ENCODE measurements at regions not wholly inside any gene's neighbourhood (a gene's known extent, or its start where the extent isn't known, plus 50 kb on each side); places are given as distances from the start of the nearest gene placed in this dataset.
"Not testable (repeated sequence)": the region's sequence is repeated elsewhere in the genome, so short reads cannot be mapped to it uniquely, and the experiment has no call there.

DNA sequence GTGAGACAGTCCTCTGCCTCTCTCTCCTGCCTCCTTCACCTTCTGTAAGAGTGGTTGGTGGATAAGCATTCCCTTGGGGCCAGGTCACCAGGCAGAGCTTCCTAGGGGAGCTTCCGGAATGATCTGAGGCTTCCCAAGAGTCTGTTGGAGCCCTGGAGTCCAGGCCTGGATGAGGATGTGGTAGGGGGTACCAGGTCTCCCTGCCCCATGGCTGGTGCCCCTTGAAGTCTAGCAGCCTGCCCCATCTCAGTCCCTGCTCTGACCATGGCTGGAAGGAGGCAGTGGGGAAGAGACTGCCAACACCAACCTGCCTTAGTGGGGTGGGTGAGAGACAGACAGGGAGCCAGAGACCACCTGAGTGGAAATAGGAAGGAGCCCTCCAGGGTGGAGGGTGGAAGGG lies 1316.9 kb downstream of the UQCRFS1 start:
- no peak for DNase-seq (ENCODE audit: low read depth in 2 of 2)

DNA sequence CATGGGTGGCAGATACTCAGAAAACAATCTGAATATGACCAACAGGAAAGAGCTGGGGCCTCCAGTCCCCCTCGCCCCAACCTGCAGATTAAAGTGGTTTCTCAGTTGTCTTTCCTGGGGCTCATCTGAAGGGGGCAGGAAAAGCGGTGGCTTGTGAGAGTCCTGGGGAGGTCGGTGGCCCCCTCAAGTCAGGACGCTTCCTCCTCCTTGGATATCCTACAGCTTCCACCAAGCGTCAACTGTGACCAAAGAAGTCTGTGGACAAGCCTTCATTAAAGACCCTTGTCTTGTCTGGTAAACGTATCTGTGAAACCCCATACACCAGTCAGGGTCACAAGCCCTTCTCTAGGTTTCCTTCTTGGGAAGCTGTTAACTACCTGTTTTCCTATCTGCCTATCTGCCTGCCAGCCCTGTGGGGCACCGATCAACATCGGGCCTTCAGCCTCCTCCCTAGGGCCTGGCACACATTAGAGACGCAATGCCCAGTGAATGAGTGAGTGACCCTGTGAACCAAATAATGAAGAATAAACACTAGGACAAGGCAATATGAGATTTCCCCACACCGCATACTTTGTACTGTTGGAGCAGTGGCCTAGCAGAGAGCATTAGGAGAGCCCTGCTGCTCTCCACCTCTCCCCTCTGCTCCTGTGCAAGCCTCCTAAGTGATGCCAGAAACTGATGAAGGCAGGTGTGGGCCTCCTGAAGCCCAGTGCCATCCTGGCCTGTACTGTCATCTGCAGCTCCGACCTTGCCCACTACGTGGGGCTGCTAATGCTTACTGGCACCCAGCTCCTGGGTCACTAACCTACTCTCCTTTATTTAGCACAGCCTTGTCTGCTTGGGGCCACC lies 1317.8 kb downstream of the UQCRFS1 start:
- DNase-seq (ENCODE audit: low read depth in 2 of 2) = no peak

DNA sequence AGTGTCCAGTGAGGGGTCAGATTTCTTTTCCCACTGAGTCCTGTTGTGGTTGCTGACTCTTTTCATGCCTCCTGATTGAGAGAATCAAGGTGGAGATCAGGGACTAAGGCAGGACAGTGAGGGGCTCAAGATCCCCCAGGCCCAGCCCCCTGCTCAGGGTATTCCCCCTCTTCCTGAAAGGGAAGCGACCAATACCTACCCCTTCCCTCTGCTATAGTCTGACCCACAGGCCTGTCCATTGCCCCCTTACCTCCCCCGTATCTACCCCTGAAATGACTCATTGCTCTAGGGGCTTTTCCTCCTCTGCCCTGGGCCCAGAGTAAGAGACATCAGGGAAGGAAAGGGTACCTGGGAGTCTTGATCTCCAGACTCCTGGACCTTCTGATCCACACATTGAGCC lies 1320.5 kb downstream of the UQCRFS1 start:
- no peak for DNase-seq (ENCODE audit: low read depth in 2 of 2)

DNA sequence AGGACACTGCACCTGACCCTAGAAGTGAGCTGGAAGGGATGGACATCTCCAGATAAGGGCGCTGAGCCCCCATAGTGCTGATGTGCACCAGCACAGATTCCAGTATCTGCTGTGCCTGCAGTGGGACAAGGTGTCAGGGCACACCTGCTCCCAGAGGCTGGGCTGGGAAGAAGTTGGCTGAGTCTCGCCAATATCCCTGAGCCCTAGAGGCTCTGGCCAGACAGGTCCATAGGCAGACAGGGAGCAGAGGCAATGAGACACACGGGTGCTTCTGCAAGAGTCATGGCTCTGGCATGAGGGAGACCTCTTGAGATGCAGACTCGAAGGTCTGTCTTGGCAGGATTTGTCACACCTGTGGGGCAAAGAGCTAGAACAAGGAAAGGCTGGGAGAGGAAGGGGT lies 1321.5 kb downstream of the UQCRFS1 start:
- no peak for DNase-seq (ENCODE audit: low read depth in 2 of 2)

DNA sequence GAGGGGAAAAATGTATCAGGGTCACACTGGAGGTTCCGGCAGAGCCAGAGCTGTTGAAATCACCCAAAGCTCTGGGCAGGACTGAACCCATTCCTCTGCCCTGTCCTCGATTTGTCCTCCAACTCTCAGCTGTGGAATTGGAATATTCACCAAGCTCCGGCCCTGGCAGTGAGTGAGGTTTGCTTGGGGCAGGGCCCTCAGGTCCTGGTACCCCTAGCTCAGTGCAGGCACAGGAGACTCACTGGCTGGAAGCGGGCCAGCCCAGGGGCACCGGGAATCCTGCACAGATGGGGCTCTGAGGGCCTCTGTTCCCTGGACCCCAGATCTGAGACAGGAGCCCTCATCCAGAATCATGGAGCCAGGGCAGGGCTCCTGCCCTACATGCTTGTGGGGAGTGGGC lies 1322.3 kb downstream of the UQCRFS1 start:
- DNase-seq (ENCODE audit: low read depth in 2 of 2) = no peak

DNA sequence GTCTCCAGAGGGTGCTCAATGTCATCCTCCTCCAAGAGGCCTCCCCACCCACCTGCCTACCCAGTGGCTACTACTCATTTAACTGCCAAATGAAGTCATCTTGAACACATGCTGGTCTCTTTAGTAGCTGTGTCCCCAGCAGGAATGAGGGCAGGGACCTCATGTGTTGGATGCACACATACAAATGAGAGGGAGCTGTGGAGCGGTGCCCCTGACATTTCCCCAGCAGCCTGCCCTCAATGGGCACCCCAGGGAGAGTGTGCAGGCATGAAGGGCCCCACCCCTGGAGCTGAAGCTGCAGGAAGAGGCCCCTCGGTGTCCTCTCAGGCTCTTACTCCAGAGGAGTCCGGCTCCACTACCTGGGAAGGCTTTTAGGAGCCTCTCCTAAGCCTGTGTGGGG lies 1322.7 kb downstream of the UQCRFS1 start:
- DNase-seq (ENCODE audit: low read depth in 2 of 2) = no peak

DNA sequence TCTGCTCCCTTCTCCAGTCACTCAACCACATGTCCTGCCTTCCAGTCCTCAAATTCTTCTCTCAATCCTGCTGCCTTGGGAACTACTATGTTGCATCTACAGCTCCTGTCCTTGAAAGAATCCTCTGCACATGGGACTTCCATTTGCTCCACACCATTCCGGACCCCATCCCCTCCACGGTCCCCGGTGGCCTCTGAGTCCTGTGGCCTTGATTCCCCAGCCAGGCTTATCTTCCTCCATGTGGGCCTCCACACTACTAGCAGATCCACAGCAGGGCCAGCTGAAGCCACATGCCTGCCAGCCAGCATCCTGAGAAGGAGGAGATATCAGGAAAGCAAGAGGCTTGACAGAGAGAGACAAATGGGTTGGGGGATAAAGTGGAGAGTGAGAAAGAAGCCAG lies 1323.8 kb downstream of the UQCRFS1 start:
- no peak for DNase-seq (ENCODE audit: low read depth in 2 of 2)

DNA sequence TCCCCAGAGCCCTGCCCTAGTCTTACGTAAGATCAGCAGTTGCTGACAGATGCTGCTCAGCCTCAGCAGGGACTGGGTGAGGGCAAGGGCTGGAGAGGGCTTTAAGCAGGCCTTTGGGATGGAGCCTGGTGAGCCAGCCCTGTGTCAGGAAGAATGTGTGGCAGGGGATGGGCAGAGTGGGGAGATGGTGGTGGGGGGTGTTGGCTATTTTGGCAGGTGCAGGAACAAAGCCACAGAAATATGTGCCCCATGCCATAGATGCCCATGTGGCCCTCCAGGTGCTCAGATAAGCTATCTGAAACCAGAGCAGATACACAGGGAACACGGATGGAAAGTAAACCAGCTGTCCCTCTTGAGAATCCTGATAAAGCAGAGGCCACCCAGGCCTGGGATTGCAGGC lies 1325.0 kb downstream of the UQCRFS1 start:
- no peak for DNase-seq (ENCODE audit: low read depth in 2 of 2)

DNA sequence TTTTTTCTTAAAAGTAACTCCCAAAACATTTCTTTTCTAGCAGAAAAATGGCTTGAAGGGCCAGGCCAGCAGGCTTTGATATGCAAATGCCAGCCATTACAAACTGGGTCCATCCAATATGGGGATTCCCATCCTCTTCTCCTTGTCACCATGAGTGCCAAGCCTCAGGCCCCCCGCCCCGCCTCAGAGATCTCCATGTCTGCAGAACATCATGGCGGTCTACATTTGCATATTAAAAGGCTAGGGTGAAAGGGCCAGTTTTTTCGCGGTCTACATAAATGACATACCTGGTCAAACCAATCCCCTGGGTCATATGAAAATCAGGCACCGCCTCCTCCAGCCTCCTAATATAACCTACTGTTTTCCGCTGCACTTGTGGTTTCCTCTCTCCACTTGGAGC lies 1327.6 kb downstream of the UQCRFS1 start:
- no peak for DNase-seq (ENCODE audit: low read depth in 2 of 2)

DNA sequence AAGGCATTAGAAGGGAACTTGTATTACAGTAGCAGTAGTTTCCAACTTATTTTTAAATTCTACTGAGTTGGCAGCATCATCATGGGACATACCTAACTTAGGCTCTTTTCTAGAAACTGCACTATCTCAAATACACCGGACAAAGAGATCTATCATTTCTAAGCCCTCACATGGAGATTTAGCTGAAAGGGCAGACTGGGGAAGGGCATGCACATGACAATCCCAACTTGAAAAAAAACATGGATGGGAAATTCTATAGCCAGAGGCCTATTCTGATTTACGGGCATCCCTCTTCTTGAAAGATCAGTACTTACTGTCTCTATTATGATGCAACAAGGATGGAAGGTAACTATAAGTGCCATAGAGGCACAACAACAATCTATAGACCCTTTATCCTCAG lies 1328.6 kb downstream of the UQCRFS1 start:
- DNase-seq (ENCODE audit: low read depth in 2 of 2) = no peak

DNA sequence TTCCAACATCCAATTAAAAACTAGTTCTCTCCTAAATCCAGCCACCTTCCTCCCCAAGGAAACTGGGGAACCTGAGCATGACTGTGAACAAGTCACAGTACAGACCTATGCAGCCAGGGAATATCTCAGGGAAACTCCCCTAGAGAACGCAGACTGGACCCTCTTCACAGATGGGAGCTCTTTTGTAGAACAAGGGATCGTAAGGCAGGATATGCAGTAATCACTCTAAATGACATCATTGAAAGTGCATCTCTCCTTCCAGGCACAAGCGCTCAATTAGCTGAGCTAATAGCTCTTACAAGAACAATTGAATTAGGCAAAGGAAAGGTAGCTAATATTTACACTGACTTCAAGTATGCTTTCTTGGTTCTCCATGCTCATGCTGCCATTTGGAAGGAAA lies 1331.7 kb downstream of the UQCRFS1 start:
- no peak for DNase-seq (ENCODE audit: low read depth in 2 of 2)

DNA sequence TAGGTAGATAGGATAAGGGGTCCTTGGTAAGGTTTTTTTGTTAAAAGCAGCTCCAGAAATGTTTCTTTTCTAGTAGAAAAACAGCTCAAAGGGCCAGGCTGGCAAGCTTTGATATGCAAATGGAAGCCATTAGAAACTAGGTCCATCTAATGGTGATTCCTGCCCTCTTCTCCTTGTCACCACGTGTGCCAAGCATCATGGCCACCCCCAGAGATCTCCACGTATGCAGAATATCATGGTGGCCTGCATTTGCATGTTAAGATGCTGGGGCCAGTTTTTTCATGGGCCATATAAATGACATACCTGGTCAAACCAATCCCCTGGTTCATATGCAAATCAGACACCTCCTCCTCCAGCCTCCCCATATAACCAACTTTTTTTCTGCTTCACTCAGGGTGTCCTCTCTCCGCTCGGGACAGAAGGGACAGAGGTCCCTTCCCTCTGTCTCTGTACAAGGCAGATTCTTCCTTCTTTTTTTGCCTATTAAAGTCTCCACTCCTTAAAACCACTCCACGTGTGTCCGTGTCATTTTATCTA lies 1335.9 kb downstream of the UQCRFS1 start:
- no peak for DNase-seq (ENCODE audit: low read depth in 2 of 2)

DNA sequence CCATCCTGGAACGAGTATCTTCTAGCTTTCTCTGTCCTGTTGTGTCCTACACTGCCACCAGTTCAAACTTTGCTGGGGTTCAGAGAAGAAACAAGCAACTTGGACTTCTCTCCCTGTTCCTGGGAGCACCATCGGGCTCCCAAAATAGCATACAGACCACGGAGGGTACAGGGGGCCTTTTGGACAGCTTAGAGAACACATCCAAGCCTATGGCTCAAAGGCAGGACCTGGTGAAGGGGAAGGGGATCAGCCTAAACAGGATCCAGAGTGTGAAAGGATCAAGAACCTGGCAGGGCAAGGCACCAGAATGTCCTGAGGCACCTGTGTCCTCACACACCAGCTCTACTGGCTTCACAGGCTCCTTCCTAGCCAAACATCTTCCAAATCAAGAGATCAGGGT lies 1336.5 kb downstream of the UQCRFS1 start:
- DNase-seq (ENCODE audit: low read depth in 2 of 2) = no peak

DNA sequence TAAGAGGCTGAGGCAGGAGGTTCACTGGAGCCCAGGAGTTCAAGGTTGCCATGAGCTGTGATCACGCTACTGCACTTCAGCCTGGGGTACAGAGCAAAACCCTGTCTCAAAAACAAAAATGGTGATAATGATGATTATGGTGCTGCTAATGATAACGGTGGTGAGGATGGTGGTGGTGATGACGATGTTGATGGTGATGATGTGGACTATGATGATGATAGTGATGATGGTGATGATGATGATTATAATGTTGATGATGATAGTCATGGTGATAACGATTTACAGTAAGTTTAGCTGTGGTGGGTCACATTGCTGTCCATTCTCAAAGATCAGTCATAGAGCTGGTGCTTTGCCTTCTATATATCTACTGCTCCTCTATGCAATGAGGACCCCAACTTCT lies 1340.6 kb downstream of the UQCRFS1 start:
- no peak for DNase-seq (ENCODE audit: low read depth in 2 of 2)

DNA sequence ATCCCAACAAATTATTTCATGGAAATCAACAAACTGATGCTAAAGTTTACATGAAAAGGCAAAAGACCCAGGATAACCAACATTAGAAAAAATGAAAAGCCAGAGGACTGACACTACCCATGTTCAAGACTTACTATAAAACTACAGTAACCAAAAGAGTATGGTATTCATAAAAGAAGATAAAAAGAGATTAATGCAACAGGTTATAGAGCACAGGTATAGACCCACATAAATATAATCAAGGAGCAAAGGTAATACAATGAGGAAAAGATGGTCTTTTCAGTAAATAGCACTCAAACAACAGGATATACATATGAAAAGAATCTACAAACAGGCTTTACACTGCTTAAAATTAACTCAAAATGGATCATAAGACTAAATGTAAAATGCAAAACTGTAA lies 1342.7 kb downstream of the UQCRFS1 start:
- DNase-seq (ENCODE audit: low read depth in 2 of 2) = no peak

DNA sequence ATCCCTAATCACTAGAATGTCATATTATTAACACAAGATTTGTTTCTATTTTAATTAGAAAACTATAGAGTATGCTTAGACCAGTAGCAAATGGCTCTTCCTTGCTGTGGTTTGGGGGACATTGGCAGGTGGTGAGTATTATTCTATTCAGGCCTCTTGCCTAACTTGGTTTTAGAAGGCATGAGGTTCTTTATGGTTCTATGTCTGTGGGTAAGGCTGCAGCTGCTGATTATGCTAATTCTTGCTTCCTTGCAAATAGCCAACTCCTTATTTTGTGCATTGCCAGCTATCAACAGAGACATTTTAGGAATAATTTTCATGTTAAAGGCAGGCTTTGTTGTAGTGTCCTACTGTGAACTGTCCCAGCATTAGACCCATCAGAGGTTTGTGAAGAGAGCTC lies 1344.9 kb downstream of the UQCRFS1 start:
- no peak for DNase-seq (ENCODE audit: low read depth in 2 of 2)

DNA sequence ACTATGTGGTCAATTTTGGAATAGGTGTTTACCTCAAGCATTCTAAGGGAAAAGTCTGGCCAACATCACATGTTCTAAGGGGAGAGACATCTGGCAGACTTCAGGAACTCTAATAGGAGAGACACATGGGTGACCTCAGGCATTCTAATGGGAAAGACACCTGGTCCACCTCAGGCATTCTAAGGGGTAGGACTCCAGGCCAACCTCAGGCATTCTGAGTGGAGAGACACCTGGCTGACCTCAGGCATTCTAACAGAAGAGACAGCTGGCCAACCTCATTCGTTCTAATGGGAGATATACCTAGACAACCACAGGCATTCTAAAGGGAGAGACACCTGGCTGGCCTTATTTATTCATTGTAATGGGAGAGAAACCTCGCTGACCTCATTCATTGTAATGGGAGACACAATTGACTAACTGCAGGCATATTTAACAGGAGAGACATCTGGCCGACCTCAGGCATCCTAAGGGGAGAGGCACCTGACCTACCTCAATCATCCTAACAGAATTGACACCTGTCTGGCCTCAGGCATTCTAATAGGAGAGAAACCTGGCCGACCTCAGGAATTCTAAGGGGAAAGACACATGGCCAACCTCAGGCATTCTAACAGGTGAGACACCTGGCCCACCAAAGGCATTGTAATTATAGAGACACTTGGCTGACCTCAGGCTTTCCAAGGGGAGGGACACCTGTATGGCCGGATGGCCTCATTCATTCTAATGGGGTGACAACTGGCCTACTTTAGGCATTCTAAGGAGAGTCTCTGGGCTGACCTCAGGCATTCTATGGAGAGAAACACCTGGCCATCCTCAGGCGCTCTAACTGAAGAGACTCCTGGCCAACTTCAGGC lies 1346.8 kb downstream of the UQCRFS1 start:
- DNase-seq (ENCODE audit: low read depth in 2 of 2) = no peak

DNA sequence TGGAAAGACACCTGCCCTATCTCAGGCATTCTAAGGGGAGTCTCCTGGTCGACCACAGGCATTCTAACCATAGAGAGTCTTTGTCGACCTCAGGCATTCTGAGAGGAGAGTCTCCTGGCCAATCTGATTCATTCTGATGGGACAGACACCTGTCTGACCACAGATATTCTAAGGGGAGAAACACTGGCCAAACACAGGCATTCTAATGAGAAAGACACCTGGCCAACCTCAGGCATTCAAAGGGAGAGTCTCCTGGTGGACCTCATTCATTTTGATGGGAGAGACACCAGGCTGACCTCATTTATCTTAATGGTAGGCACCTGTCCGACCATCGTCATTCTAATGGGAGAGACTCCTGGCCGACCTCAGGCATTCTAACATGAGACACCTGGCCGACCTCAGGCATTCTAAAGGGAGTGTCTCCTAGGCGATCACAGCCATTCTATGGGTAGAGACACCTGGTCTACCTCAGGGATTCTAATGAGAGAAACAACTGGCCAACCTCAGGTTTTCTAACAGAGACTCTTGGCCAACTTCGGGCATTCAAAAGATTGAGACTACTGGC lies 1351.5 kb downstream of the UQCRFS1 start:
- DNase-seq (ENCODE audit: low read depth in 2 of 2) = no peak

DNA sequence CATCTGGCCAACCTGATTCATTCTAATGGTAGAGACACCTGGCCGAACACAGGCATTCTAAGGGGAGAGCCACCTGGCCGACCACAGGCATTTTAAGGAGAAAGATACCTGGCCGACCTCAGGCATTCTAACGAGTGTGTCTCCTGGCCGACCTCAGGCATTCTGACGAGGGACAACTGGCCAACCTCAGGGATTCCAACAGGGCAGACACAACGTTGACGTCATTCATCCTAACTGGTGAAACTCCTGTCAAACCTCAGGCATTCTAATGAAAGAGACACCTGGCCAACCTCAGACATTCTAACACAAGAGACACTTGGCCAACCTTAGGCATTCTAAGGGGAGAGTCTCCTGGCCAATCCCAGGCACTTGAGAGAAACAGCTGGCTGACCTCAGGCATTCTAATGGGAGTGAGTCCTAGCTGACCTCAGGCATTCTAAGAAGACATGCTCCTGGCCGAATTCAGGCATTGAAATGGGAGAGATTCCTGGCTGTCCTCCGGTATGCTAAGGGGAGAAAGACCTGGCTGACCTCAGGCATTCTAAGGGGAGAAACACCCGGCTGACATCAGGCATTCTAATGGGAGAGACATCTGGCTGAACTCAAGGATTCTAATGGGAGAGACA lies 1352.5 kb downstream of the UQCRFS1 start:
- no peak for DNase-seq (ENCODE audit: low read depth in 2 of 2)

DNA sequence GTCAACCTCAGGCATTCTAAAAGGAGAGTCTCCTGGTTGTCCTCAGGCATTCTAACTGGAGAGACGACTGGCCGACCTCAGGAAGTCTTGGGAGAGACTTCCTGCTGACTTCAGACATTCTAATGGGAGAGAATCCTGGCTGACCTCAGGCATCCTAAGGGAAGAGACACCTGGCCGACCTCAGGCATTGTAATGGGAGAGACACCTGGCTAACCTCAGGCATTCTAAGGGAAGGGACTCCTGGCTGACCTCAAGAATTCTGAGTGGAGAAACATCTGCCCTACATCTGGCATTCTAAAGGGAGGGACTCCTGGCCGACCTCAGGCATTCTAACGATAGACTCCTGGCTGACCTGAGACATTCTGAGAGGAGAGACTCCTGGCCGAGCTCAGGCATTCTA lies 1353.3 kb downstream of the UQCRFS1 start:
- no peak for DNase-seq (ENCODE audit: low read depth in 2 of 2)

DNA sequence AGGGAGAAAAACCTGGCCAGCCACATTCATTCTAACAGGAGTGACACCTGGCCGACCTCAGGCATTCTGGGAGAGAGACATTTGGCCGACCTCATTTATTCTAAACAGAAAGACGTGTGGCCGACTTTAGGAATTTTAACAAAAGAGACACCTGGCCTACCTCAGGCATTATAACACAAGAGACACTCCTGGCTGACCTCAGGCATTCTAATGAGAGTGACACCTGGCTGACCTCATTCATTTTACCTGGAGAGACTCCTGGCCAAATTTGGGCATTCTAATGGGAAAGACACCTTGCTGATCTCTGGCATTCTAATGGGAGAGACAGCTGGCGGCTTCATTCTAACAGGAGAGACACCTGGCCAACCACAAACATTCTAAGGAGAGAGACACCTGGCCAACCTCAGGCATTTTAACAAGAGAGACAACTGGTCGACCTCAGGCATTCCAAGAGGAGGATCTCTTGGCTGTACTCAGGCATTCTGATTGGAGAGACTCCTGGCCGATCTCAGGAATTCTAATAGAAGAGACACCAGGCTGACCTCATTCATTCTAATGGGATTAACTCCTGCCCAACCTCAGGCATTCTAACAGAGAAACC lies 1353.9 kb downstream of the UQCRFS1 start:
- no peak for DNase-seq (ENCODE audit: low read depth in 2 of 2)

DNA sequence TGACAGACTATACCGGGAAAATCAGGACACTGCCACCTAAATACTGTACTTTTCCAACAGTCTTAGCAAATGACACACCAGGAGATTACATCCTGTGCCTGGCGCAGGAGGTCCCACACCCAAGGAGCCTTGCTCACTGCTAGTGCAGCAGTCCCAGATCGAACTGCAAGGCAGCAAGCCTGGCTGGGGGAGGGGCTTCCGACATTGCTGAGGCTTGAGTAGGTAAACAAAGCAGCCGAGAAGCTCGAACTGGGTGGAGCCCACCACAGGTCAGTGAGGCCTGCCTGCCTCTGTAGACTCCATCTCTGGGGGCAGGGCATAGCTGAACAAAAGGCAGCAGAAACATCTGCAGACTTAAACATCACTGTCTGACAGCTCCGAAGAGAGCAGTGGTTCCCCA lies 1360.0 kb downstream of the UQCRFS1 start:
- DNase-seq (ENCODE audit: low read depth in 2 of 2) = not testable (repeated sequence)
